GM10266 (cell line): ENCODE measurements at regions not wholly inside any gene's neighbourhood (a gene's known extent, or its start where the extent isn't known, plus 50 kb on each side); places are given as distances from the start of the nearest gene placed in this dataset.

ENCODE experiments used
- DNase-seq: peaks from one replicate; pipeline ENCODE4 v3.0.0; 2012; ENCODE audit errors: extremely low spot score
- TF ChIP-seq, protein P1 (sequence below): IDR thresholded peaks from 2 replicates; pipeline ENCODE4 v1.5.1; 2012; ENCODE audit warnings: mild to moderate bottlenecking, low read depth; ENCODE audit not compliant: control insufficient read depth, insufficient read depth; ENCODE audit errors: missing control alignments

DNA sequence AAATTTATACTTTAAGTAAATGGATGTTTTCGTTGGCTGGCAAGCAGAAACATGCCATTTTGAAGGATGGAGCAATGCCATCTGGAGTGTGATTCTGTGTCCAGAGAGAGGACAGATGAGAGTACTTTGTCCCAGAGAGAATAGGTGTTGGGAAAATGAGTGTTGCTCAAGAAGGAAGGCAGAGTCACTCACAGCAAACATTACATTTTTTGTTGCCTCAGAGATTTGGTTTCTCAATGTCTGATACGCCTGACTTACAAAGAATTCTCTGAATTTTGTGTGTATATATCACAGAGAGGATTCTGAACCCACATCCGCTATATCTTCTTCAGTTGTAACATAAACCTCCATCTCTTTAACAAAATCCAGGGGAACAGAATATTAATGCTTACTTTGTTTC is 102.8 kb upstream of the PCDH18 start:
- TF ChIP-seq, protein P1, sequence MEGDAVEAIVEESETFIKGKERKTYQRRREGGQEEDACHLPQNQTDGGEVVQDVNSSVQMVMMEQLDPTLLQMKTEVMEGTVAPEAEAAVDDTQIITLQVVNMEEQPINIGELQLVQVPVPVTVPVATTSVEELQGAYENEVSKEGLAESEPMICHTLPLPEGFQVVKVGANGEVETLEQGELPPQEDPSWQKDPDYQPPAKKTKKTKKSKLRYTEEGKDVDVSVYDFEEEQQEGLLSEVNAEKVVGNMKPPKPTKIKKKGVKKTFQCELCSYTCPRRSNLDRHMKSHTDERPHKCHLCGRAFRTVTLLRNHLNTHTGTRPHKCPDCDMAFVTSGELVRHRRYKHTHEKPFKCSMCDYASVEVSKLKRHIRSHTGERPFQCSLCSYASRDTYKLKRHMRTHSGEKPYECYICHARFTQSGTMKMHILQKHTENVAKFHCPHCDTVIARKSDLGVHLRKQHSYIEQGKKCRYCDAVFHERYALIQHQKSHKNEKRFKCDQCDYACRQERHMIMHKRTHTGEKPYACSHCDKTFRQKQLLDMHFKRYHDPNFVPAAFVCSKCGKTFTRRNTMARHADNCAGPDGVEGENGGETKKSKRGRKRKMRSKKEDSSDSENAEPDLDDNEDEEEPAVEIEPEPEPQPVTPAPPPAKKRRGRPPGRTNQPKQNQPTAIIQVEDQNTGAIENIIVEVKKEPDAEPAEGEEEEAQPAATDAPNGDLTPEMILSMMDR, result no peak
- DNase-seq, result no peak

DNA sequence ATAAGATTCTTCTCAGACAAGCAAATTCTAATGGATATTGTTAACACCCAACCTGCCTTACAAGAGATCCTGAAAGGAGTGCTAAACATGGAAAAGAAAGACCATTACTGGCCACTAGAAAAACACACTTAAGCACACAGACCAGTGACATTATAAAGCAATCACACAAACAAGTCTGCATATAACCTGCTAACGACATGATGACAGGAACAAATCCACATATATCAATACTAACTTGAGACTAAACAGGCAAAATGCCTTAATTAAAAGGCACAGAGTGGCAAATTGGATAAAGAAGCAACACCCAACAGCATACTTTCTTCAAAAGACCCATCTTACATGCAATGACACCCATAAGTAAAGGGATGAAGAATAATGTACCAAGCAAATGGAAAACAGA is 100.5 kb upstream of the PCDH18 start:
- TF ChIP-seq, protein P1, result no peak
- DNase-seq, result no peak

DNA sequence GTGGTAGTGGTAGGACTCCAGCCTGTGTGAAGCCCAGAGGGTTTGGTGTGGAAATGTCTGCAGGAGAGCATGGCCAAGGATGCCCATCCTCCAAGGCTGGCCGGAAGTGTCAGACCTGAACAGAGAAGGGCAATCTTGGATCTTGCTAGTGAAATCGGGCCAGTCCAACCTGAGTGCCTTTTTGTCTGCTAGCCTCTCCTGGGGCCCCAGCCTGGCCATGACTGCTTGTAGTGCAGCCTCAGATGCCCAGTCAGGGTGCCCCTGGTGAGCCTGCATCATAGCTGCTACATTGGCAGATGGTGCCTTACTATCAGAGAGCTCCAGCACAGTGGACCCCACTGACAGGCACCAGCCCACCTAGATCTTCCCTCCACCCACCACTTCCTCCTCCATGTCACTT is 99.3 kb upstream of the PCDH18 start:
- DNase-seq, result no peak
- TF ChIP-seq, protein P1, result no peak

DNA sequence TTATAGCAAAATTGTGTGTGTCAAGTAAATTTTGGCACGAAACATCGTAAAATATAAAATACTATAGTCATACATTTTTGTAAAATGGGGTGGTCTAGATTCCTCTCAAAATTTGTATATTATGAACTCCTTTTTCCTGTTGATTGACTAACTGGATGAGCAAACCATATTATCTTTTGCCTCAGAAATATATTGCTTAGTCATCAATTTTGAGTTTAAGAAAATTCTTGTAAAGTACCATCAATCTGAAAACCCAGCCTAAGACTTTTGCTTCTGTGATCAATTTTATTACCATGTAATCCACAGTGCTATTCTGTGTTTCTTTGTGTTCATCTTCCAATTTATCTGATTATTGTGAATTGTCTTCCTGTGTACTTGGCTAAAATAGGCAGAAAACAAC is 98.0 kb upstream of the PCDH18 start:
- TF ChIP-seq, protein P1, result no peak

GRCh38 chr4:137627739-137628460 is 95.6 kb upstream of the PCDH18 start:
- no peak for DNase-seq

More for the DNA sequence above, 98.0 kb upstream of the PCDH18 start:
- no peak for DNase-seq

DNA sequence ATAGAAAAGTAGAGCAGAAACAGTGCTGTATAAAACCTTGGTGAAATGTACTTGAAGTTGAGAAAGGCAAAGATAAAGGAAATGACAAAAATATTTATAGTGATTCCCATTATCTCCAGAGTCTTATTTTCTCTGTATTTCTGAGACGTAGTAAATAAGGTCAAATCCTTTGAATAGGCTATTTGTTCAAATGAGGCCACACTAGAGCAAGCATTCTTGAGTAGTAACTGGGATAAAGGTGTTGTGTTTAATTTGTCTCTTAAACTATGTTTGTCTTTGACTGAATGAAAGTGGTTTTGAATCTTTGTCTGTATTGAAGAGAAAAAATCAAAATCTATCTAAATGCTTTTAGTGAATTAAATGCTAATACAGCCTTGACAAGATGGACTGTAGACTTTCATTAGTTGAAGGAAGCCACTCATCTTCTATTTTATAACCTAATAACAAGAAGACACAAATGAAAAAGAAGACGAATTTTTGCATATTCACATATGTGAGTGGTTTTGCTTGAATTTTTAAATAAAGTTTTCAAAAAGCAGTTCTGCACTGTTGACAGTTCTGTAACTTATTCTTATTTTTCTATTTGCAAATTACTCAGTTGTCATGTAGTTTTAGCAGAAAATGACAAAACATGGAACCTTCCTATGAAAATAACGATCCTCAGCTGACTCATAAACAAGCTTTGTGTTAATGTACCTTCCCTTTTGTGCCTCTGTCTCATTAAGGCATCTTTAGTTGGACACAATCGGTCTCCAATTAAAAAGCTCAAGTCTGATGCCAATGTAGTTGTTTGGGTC is 94.8 kb upstream of the PCDH18 start:
- no peak for DNase-seq
- TF ChIP-seq, protein P1, result no peak

More at GRCh38 chr4:137627739-137628460, 95.6 kb upstream of the PCDH18 start:
- TF ChIP-seq, protein P1, result no peak

GRCh38 chr4:137623013-137623412 is 90.7 kb upstream of the PCDH18 start:
- TF ChIP-seq, protein P1, result no peak
- no peak for DNase-seq
